GM10248 (cell line): ENCODE measurements at regions not wholly inside any gene's neighbourhood (a gene's known extent, or its start where the extent isn't known, plus 50 kb on each side); places are given as distances from the start of the nearest gene placed in this dataset.
"Not testable (repeated sequence)": the region's sequence is repeated elsewhere in the genome, so short reads cannot be mapped to it uniquely, and the experiment has no call there.

Experiments
- CTCF ChIA-PET: fragments of 300-600 bp; sonication (Branson Sonifier 250); formaldehyde crosslinking; extraction: SDS; loops from one replicate; lab custom pipeline; 2021; ENCODE audit warnings: antibody characterized with exemption; lab: Yijun Ruan, JAX
- POLR2A ChIA-PET: fragments of 350-650 bp; sonication (Branson Sonifier 250); formaldehyde crosslinking; extraction: SDS; loops from one replicate; lab custom pipeline; 2020; ENCODE audit warnings: antibody characterized with exemption; lab: Yijun Ruan, JAX
- DNase-seq: peaks from one replicate; pipeline ENCODE4 v3.0.0; 2012; ENCODE audit errors: extremely low spot score
- TF ChIP-seq, protein P1 (sequence below): IDR thresholded peaks from 2 replicates; pipeline ENCODE4 v1.5.1; 2012; ENCODE audit warnings: mild to moderate bottlenecking, low read depth; ENCODE audit errors: extremely low read depth, missing control alignments, control extremely low read depth

DNA sequence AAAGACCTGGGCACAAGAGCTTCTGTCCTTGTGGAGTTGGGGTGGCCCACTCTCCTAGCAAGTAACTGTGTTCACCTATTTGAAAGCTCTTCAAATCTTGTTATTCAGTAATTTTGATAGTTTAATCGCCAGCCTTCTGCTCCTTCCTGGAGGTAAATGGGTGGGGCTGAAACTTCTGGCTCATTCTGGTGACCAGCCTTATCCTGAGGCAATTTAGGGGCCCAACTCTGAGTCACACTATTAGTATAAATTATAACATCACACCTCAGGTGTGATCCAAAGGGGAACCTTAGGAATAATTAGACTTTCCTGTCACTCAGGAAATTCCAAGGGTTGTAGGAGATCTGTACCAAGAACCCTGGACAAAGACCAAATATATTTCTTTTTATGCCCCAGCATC, 255.8 kb upstream of the RGPD4 start:
- no peak for DNase-seq
- POLR2A ChIA-PET, result no interaction called here
- TF ChIP-seq, protein P1, sequence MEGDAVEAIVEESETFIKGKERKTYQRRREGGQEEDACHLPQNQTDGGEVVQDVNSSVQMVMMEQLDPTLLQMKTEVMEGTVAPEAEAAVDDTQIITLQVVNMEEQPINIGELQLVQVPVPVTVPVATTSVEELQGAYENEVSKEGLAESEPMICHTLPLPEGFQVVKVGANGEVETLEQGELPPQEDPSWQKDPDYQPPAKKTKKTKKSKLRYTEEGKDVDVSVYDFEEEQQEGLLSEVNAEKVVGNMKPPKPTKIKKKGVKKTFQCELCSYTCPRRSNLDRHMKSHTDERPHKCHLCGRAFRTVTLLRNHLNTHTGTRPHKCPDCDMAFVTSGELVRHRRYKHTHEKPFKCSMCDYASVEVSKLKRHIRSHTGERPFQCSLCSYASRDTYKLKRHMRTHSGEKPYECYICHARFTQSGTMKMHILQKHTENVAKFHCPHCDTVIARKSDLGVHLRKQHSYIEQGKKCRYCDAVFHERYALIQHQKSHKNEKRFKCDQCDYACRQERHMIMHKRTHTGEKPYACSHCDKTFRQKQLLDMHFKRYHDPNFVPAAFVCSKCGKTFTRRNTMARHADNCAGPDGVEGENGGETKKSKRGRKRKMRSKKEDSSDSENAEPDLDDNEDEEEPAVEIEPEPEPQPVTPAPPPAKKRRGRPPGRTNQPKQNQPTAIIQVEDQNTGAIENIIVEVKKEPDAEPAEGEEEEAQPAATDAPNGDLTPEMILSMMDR, result no peak
- CTCF ChIA-PET, result no interaction called here

DNA sequence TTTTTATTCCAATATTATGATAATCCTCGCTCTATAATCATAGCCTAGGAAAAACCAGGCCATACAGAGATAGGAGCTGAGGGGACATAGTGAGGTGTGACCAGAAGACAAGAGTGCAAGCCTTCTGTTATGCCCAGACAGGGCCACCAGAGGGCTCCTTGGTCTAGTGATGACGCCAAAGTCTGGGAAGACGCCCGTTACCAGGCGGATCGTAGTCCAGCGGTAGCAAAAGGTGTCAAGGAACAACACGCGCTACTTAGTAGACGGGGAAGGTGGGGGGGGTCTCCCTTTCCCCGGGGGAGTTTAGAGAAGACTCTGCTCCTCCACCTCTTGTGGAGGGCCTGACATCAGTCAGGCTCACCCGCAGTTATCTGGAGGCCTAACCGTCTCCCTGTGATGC, 253.8 kb upstream of the RGPD4 start:
- DNase-seq, POLR2A ChIA-PET, CTCF ChIA-PET: not testable (repeated sequence)

DNA sequence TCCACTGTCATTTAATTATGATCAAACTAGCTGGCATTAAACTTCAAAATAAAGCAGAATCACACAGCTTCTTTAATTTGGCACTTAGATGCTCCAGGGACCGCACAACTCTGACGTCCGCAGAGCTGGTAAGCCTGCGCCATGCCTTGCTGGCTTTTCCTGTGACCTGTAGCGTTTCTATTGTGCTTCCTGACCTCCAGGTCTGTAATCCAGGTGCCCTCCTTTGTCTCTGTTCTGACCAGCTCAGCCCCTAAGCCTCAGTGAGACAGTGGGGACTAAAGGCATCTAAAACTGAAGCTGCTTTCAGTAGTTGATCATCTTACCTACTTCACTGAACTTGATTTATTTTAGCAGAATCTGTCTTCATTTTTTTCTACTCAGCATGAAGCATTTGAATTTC, 249.7 kb upstream of the RGPD4 start:
- CTCF ChIA-PET, result no interaction called here
- TF ChIP-seq, protein P1, result no peak

DNA sequence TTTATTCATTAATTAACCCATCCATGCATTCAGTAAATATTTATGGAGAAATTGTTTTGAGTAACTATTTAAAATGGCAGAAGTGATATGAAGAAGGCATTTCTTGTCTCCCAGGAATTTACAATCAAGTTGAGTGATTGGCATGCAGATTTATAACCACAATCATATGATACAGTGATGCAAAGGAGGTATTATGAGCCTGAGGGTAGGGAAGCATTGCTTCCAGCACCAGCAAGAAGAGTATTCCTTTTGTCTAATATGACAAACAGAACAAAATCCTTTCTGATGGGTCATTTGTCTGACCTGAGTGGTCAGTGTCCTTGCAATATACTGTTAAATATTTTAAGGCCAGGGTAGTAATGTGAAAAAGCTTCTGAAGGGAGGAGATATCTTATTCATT, 244.2 kb upstream of the RGPD4 start:
- POLR2A ChIA-PET, result no interaction called here
- TF ChIP-seq, protein P1, result no peak
- CTCF ChIA-PET, result no interaction called here
- DNase-seq, result no peak

More for the DNA sequence above, 249.7 kb upstream of the RGPD4 start:
- DNase-seq, result no peak
- POLR2A ChIA-PET, result no interaction called here

DNA sequence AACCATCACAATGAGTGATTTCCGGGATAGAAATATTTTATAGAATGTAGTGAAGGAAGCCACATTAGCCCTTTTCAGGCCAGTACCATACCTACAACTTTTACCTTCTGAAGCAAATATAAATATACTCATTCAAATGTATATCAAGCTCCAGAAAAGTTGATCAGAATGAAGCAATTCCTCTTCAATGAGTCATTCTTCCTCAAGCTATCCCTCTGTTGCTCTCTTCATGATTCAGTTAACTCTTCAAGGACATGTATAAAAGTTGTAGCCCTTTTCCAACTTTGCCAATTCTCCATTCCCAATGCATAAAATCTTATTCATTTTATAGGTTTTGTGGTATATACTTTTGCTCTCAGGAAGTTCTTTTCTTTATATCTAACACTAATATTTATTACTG, 242.1 kb upstream of the RGPD4 start:
- DNase-seq, result no peak
- TF ChIP-seq, protein P1, result no peak
- ChIA-PET CTCF (no interaction called here), POLR2A (no interaction called here)

DNA sequence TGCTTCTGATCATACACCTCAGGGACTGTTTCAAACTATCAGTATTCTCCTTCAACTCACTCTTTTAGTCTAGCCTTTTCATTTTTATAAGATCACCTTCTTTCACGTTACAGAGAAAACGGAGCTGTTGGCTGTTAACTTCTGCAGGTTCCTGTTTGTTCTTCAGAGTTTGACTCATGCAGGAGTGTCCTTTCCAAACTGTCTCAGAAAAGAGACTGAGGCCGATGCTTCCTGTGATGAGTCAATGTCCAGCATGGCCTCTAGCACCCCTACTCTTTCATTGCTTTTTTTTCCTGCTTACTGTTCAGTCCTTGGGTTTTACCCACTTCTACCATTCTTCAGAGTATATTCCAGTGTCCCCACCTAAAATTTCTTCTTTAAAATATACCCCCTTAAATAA, 240.8 kb upstream of the RGPD4 start:
- ChIA-PET POLR2A (no interaction called here), CTCF (no interaction called here)
- TF ChIP-seq, protein P1, result no peak
- no peak for DNase-seq

DNA sequence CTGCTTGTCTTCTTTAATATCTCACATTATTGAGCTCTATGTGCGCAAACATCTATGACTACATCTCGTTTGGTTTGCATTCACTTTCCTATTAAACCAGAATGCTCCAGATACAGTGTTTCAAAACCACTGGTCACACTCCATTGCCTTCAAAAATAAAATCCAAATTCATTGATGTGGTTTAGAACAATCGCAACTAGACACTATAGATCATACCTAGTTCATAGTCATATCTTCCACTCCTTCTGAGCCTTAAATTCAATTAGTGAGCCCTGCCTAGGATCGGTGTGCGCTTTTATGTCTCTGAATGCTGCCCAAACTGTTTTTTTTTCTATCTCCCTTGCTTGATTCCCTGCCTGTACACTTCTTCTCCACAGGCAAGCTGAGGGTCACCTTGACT, 238.5 kb upstream of the RGPD4 start:
- ChIA-PET CTCF (interaction anchor here (1.1 kb wide), 1 partner anchor 9 kb away, joined by 4 read pairs; no protein-coding TSS in a partner anchor), POLR2A (no interaction called here)
- TF ChIP-seq, protein P1, result no peak
- no peak for DNase-seq
